SU-DHL-6 (cell line): ENCODE measurements at regions not wholly inside any gene's neighbourhood (a gene's known extent, or its start where the extent isn't known, plus 50 kb on each side); places are given as distances from the start of the nearest gene placed in this dataset.

Source experiments
- H2AFZ ChIP-seq: fragments of 200-600 bp; sonication (generic); 2 replicates; pipeline ENCODE4 v1.6.1; 2014; ENCODE audit warnings: low read depth, mild to moderate bottlenecking, moderate library complexity, mixed read lengths, antibody characterized with exemption, low read length; ENCODE audit not compliant: severe bottlenecking
- H3F3A ChIP-seq: fragments of 200-600 bp; shearing (Covaris generic); 2 replicates; pipeline ENCODE4 v1.6.0; 2016; ENCODE audit warnings: antibody characterized with exemption, mild to moderate bottlenecking; ENCODE audit not compliant: insufficient read depth
- H3K27ac ChIP-seq: fragments of 200-600 bp; sonication (generic); 2 replicates; pipeline ENCODE4 v1.5.1; 2016; ENCODE audit warnings: low read depth, mild to moderate bottlenecking, low read length, moderate library complexity, mixed read lengths
- H3K27me3 ChIP-seq: fragments of 200-600 bp; sonication (generic), shearing (Covaris generic); 2 replicates; pipeline ENCODE4 v1.6.0; 2014; ENCODE audit warnings: mild to moderate bottlenecking, low read length
- H3K36me3 ChIP-seq: fragments of 200-600 bp; sonication (generic); 2 replicates; pipeline ENCODE4 v1.6.1; 2014; ENCODE audit warnings: mild to moderate bottlenecking, low read length, mixed read lengths
- H3K4me2 ChIP-seq: fragments of 300-600, 200-600 bp; shearing (Covaris generic), sonication (generic); 2 replicates; pipeline ENCODE4 v1.6.0; 2014; ENCODE audit warnings: low read length, low read depth, mild to moderate bottlenecking; ENCODE audit not compliant: poor library complexity, severe bottlenecking
- H3K4me3 ChIP-seq: fragments of 200-600 bp; sonication (generic); 2 replicates; pipeline ENCODE4 v1.5.1; 2014; ENCODE audit warnings: antibody characterized with exemption, low read length, mild to moderate bottlenecking, mixed read lengths; ENCODE audit not compliant: insufficient read depth, poor library complexity, severe bottlenecking
- H3K79me2 ChIP-seq: fragments of 200-600 bp; sonication (generic); 2 replicates; pipeline ENCODE4 v1.6.1; 2014; ENCODE audit warnings: mild to moderate bottlenecking, low read length, moderate library complexity; ENCODE audit not compliant: insufficient read depth
- H3K9ac ChIP-seq: fragments of 200-600 bp; sonication (generic); 2 replicates; pipeline ENCODE4 v1.7.0; 2014; ENCODE audit warnings: mild to moderate bottlenecking, low read length
- H3K9me2 ChIP-seq: fragments of 200-600 bp; sonication (generic); replicated peaks from 2 replicates; pipeline ENCODE4 v1.6.1; 2014; ENCODE audit warnings: low read length; ENCODE audit not compliant: insufficient read depth
- H3K9me3 ChIP-seq: fragments of 200-600 bp; sonication (generic); 2 replicates; pipeline ENCODE4 v1.6.1; 2014; ENCODE audit warnings: low read length, mixed read lengths; ENCODE audit not compliant: insufficient read depth
- H4K20me1 ChIP-seq: fragments of 200-600 bp; sonication (generic); 2 replicates; pipeline ENCODE4 v1.6.1; 2014; ENCODE audit warnings: low read depth, mild to moderate bottlenecking, antibody characterized with exemption, low read length, moderate library complexity, mixed read lengths
- EZH2phosphoT487 ChIP-seq: fragments of 200-600 bp; sonication (generic), shearing (Covaris generic); conservative IDR thresholded peaks from 2 replicates; pipeline ENCODE4 v1.6.1; 2018; ENCODE audit warnings: mild to moderate bottlenecking, antibody characterized with exemption, low read length, moderate library complexity, mixed read lengths
- TF ChIP-seq, protein P1 (sequence below): fragments of 200-600 bp; sonication (generic); IDR thresholded peaks from one replicate; pipeline ENCODE4 v1.5.1; 2017; ENCODE audit warnings: antibody characterized with exemption, mild to moderate bottlenecking, low read length, moderate library complexity; ENCODE audit not compliant: insufficient read depth, poor library complexity, severe bottlenecking

DNA sequence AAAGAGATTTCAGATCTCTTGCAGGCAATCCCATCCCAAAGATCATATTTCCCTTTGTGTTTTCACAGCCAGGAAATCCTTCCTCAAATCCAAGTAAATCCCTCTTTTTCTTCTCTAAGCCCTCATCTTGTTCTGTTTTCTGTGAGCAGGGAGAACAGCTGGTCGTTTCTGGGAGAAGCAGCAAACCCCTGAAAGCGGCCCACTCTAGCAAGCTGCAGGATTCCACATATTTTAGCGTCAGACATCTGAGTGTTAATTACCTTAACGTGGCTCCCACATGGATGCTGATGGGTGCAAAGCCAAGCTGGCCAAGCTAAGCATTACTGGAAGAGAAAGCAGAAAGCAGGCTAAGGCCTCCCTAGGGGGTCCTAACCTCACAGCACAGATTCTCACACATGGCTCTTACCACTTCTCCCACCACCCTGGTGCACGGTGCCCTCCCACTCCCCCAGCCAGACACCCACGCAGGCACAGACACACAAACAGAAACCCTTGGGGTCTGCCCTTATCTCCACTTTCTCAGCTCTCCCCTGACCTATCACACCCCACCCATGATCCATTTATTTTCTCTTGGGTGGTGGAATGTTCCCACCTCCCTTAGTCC, 551.0 kb upstream of the AUTS2 start:
- H2AFZ ChIP-seq, result no peak overlapping the region
- no peak overlapping the region for H3K9ac ChIP-seq
- 0 out of 2 replicates have a peak, but pooled peaks cover 4% of the 10 kb centered on the region for H3K9me3 ChIP-seq
- TF ChIP-seq, protein P1, sequence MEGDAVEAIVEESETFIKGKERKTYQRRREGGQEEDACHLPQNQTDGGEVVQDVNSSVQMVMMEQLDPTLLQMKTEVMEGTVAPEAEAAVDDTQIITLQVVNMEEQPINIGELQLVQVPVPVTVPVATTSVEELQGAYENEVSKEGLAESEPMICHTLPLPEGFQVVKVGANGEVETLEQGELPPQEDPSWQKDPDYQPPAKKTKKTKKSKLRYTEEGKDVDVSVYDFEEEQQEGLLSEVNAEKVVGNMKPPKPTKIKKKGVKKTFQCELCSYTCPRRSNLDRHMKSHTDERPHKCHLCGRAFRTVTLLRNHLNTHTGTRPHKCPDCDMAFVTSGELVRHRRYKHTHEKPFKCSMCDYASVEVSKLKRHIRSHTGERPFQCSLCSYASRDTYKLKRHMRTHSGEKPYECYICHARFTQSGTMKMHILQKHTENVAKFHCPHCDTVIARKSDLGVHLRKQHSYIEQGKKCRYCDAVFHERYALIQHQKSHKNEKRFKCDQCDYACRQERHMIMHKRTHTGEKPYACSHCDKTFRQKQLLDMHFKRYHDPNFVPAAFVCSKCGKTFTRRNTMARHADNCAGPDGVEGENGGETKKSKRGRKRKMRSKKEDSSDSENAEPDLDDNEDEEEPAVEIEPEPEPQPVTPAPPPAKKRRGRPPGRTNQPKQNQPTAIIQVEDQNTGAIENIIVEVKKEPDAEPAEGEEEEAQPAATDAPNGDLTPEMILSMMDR, result no peak
- no peak for TF ChIP-seq EZH2phosphoT487
- H4K20me1 ChIP-seq, result no peaks in the 10 kb centered on the region
- H3K9me2 ChIP-seq, result no peaks in the 10 kb centered on the region
- H3K36me3 ChIP-seq, result no peaks in the 10 kb centered on the region
- 0 out of 2 replicates have a peak, but pooled peaks cover 2% of the 10 kb centered on the region for H3K27me3 ChIP-seq
- H3K27ac ChIP-seq, result no peak overlapping the region
- H3F3A ChIP-seq, result no peaks in the 10 kb centered on the region
- H3K79me2 ChIP-seq, result no peaks in the 10 kb centered on the region
- no peak overlapping the region for H3K4me2 ChIP-seq
- no peak overlapping the region for H3K4me3 ChIP-seq

- no peaks in the 10 kb centered on the region for H3F3A ChIP-seq
- H3K4me3 ChIP-seq, result no peak overlapping the region
- no peak overlapping the region for H2AFZ ChIP-seq
- no peaks in the 10 kb centered on the region for H3K79me2 ChIP-seq
- H3K27ac ChIP-seq, result no peak overlapping the region
- no peaks in the 10 kb centered on the region for H3K9me2 ChIP-seq
- H4K20me1 ChIP-seq, result no peaks in the 10 kb centered on the region
- H3K36me3 ChIP-seq, result no peaks in the 10 kb centered on the region
- no peak overlapping the region for H3K9ac ChIP-seq
- 0 out of 2 replicates have a peak, but pooled peaks cover under 1% of the 10 kb centered on the region for H3K9me3 ChIP-seq
- H3K27me3 ChIP-seq, result 0 out of 2 replicates have a peak, but pooled peaks cover 2% of the 10 kb centered on the region
- H3K4me2 ChIP-seq, result no peak overlapping the region
- TF ChIP-seq, protein P1, result no peak
- no peak for TF ChIP-seq EZH2phosphoT487
Observed at GRCh38 chr7:69049326-69049725, 548.9 kb upstream of the AUTS2 start.

DNA sequence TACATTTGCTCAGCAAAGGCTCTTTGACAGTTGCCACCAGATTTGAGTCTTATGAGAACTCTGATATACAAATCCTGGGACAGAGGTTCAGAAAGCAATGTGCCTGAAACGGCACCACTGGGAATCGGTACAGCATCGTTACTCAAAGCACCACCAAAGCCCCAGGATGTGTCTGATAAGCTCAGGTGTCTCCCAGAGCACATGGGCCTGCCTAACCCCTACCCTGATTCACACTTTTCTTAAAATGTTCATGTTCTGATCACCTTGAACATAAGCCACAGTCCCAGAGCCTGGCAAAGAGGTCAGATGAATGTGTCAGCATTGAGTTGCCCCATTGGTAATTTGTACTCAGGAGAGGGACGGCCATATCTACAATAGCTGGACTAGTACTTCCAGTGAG, 545.8 kb upstream of the AUTS2 start:
- no peaks in the 10 kb centered on the region for H3K79me2 ChIP-seq
- H3F3A ChIP-seq, result no peaks in the 10 kb centered on the region

GRCh38 chr7:69060516-69060915, 537.8 kb upstream of the AUTS2 start:
- Histone ChIP-seq H4K20me1 (no peaks in the 10 kb centered on the region), H3K9me3 (no peaks in the 10 kb centered on the region), H3K9ac (no peak overlapping the region), H3K79me2 (no peaks in the 10 kb centered on the region), H3F3A (no peaks in the 10 kb centered on the region), H3K27me3 (no peaks in the 10 kb centered on the region), H2AFZ (no peak overlapping the region), H3K27ac (no peak overlapping the region), H3K4me3 (no peak overlapping the region), H3K36me3 (no peaks in the 10 kb centered on the region), H3K9me2 (no peaks in the 10 kb centered on the region), H3K4me2 (no peak overlapping the region)
- TF ChIP-seq, protein P1, result no peak
- TF ChIP-seq EZH2phosphoT487, result no peak

More for the DNA sequence above, 545.8 kb upstream of the AUTS2 start:
- Histone ChIP-seq H3K27ac (no peak overlapping the region), H3K9ac (no peak overlapping the region), H3K4me2 (no peak overlapping the region), H4K20me1 (no peaks in the 10 kb centered on the region), H2AFZ (no peak overlapping the region), H3K27me3 (no peaks in the 10 kb centered on the region), H3K4me3 (no peak overlapping the region), H3K9me2 (no peaks in the 10 kb centered on the region), H3K9me3 (no peaks in the 10 kb centered on the region), H3K36me3 (no peaks in the 10 kb centered on the region)
- TF ChIP-seq EZH2phosphoT487, result no peak
